IPS-NIHi7 (cell line): ENCODE measurements at regions not wholly inside any gene's neighbourhood (a gene's known extent, or its start where the extent isn't known, plus 50 kb on each side); places are given as distances from the start of the nearest gene placed in this dataset.

Source experiments
- DNase-seq: peaks from one replicate; pipeline ENCODE4 v3.0.0; 2012; ENCODE audit warnings: mixed read lengths; ENCODE audit errors: extremely low spot score

DNA sequence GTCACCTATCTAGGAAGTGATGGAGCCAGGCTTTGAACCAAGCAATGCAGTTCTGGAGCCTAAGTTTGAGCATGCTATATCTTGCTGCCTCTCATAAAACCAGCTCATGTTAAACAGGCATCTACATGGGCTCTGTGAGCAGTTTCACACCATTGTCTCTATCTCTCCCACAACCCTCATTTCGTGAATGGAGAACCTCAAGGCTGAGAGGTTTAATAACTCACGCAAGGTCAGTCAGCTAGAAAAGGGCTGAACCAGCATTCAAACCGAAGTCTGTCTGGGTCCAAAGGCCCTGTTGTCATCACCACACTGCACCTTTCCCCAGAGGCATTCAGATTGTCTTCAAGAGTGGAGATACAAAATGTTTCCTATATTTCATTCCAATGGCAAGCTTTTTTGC lies 369.2 kb downstream of the MID1IP1 start:
- no peak for DNase-seq

DNA sequence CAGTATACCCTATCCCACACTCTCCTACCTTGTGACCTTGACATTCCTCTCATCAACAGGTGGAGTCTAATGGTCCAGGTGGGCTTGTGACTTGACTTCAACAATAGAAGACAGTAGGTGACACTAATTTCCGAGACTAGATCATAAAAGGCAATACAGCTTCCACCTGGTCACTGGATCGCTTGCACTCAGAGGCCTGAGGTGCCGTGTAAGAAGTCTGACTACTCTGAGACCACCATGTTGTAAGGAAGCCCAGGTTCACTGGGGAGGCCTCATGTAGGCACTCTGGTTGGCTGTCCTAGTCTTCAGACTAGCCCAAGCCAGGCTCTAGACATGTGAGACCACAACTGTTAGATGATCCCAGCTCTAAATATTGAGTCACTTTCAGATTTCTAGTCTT lies 370.4 kb downstream of the MID1IP1 start:
- no peak for DNase-seq

DNA sequence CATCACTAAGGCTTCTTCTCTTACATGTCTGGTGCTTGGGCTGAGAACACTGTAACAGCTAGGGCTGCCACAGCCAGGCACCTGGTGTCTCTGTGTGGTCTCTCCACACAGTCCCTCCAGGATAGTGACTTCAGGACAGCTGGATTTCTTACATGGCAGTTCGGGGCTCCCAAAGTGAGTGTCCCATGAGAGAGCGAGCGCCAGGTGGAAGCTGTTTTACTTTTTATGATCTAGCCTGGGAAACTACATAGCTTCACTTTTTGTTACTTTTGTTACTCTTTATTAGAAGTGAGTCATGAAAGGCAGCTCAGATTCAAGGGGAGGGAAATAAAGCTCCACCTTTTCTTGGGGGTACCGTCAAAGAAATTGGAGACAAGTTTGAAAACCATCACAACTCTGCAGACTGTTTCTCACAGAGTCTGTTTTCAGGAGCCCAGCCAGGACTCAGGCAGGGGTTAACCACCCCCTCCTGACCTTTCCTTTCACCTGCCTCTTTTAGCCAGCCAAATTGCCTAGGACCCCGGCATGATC lies 373.0 kb downstream of the MID1IP1 start:
- DNase-seq, result no peak

DNA sequence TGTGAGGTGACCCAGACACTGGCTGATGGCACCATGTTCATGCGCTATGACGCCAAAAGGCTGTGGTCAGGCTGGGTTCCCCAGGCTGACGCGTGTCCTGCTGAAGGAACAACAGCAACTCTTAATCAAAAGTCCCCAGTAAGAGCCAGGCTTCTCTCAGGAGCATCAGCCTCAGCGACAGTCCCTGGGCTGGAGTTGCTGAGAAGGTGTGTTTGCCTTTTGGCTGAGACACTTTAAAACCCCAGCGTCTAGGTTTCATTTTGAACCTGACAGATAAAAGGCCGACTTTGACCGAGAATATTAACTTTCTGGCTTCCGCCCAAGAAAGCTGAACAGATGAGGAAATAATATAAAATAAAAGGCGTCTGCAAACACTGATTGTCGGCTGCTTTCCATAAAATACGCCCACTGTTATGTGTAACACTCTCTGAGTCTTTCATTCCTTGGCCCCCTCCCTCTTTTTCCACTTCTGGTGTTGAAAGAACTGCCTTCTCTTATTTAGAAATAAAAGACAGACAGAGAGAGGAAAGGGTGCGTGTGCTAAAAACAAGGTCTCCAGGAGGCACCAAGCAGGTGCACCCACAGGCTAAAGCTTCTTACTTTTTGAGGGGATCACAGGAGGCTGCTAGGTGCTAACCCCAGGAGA lies 373.6 kb downstream of the MID1IP1 start:
- DNase-seq, result no peak

DNA sequence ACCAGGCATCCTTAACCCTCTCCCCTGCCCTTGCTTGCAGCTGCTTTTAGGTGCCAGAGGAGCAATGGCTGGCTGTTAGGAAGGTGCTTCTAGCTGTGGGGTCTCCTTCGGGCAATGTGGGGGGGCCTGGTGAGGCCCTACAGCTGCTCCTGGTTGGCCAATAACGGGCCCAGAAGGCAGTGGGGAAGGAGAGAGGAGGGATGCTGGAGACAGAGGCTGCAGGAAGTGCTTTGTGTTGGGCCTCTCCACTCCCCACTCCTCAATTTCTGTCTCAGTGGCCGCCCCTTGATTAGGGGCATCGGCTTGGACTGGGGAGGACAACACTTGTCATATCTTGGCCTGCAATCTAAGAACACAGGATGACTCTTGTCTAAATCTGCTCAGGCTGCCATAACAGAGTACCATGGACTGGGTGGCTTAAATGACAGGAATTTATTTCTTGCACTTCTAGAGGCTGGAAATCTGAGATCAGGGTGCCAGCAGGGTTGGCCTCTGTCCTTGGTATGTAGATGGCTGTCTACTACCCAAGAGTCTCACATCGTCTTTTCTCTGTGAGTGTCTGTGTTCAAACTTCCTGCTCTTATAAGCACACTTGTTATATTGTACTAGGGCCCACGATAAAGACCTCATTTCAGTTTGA lies 374.3 kb downstream of the MID1IP1 start:
- no peak for DNase-seq

DNA sequence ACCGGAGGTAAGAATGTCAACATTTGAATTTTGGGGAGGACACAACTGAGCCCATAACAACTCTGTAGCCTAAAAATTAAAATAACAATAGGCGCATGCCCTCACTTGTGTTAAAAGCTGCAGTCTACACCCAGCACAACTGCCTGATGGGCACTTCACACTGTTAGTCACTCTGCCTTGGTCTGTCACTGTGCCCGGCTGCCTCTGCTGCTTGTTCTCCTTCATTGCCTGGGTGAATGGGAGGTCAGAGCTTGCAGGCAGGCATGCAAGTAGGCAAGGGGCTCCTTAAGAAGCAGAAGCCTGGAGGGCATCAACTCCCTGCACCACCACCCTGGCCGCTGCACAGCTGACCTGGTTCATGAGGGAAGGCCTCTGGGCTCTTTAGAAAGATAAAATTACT lies 374.8 kb downstream of the MID1IP1 start:
- no peak for DNase-seq

DNA sequence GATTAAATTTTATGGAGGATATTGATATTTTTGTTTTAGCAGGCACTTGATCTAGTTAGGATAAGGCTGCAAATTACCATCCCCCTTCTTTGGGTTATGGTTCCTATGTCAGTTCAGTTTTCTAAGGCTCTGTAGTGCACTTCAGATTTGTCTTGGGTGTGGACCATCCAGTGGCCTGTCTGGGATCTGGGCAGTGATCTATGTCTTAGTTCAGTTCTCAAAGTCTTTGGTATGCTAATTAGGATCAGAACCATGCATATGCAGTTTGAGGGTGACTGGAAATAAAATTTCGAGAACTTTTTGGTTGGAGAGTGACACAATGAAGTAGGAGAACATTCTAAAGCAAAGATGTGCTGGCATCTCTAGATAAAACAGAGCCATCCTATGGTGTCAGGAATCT lies 388.2 kb downstream of the MID1IP1 start:
- DNase-seq, result no peak

DNA sequence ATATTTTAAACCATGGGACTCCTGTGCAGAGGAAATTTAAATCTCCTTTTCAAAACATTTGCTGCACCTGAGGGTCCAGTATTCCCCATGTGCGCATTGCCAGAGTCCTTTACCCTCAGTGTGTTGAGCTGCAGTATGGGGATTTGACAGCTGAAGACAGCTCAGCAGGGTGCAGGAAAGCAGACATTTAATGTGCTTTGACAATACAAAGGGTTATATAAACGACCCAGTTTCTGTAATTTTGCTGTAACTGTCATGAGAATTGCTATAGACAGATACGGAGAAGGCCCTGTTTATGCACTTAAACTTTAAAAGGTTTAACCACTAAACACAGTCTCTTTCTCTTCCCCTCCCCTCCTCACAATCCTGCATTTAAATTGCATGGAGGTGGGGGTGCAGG lies 393.4 kb downstream of the MID1IP1 start:
- no peak for DNase-seq

DNA sequence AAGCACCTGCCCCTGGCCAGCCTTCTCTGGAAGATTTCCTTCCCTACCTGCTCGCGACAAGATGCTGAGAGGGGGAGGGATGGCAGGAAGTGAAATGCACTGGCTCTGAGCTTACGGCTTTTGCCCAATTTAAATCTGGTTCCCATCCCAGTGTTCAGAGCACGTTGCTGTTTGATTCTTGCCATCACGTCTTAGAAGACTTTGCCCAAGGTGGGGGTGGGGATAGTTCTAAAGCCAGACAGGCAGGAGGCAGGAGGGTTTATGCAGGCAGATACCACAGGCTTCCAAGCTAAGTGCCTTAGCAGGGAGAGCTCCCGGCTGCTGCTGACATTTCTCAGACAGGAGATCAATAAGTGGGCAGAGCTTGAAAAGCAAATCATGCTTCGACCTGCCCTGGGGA lies 393.9 kb downstream of the MID1IP1 start:
- peak; percentile 29 for DNase-seq

DNA sequence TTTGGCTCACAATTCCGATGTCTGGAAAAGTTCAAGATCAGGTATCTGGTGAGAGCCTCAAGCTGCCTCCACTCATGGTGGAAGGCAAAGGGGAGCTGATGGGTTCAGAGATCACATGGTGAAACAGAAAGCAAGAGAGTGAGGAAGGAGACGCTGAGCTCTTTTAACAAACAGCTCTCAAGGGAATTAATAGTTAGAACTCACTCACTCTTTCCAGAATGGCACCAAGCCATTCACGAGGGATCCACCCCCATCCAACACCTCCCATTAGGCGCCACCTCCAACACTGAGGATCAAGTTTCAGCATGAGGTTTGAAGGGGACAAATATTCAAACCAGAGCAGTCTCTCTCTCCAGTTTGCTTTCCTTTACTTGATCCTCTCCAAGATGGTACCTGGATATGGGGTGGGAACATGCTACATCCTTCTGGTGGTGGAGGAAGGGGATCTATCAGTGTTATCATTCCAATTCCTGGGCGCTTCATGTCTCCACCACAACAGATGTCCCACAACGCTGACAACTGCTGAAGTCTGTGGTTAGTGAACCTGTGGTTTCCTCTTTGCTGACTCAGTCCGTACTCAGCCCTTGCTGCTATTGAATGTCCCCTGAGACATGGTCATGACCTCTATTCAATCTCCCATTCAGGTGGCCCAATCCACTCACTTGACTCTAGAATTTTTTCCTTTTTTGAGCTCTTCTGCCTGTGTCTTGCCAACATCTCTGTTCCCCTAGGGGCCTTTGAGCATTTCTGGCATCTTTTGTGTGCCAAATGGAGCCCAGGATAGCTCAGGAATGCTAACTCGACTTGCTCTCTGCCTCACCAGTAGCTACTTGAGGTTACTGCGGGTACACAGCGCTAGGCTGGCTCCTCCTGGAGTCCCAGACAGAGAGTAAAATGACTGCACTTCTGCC lies 395.2 kb downstream of the MID1IP1 start:
- no peak for DNase-seq

DNA sequence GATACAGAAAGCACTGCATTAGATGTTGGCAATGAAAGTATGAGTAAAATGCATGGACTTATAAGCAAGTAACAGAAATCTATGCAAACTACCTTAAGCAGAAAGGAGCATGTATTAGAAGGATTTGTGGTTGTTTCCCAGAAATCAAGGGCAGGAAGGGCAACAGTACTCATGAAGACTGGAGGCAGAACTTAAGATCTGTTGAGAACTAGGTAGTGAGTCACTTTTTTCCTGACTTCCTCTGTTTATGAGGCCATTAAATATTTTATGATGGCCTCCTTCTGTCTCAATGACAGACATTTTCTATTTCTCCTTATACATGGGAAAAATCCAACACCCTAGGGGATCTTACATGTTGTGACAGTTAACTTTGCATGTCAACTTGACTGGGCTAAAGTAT lies 398.2 kb downstream of the MID1IP1 start:
- no peak for DNase-seq

DNA sequence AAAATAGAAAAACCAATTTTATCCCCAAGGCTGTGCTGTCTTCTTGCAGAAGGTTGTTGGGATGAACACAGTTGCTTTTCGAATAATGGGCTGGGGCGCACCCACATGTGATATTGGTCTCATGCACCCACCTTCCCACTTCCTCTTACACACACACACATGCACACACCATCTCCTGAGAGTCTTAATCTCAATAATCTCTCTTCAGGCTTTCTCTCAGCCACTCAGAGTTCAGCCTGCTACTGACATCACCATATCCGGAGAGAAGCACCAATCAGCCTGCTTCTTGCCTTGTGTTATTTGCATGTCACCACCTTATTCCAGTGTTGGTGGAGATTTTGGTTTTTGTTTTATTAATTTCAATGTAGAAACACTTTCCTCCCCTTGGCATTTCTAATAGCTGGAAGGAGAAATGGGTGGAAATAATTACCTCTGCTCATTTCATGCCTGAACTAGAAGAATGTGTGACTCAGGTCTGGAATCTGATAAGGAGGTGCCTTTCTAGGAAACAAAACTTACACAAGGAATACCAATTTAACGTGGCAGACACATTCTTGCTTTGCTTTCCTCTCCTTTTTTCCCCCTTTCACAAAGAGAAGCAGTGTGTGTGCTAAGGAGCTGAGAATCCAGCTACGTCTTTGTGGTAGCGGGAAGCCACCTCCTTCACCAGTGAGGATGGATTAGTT lies 400.2 kb downstream of the MID1IP1 start:
- DNase-seq, result no peak

DNA sequence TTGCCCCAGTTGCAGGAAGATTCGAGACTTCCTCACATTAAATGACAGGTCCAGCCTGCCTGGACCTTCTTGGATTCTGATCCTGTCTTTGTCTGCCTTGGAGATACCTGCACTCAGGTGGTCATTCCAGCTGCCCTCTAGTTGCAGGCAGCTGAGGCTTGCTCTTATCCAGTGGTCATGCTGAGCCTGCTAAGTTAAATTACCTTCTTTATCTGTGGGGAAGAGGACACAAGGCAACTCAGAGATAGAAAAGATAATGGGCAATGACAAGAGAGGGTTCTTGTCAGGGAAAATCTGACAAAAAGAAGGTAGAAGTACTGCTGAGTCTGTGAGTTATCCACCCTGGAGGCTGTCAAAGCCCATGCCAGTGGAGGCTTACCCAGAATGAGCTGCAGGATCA lies 401.4 kb downstream of the MID1IP1 start:
- DNase-seq, result no peak

DNA sequence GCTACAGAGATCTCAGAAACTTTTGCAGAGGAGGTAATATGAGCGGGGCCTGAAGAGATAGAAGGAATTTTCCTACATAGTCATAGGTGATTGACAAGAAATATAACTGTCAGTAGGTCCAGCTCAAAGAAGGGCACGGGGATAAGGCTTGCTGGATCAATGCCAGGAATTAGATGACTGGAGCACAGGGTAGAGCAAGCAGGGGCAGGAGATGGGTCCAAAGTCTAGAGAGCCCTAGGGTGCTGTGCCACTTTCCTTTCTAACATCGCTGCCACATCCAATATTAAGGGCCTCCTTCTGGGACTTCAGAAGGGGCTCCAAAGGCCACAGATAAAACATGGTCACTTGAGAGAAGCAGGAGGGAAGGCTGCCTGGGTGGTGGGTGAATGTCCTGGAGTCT lies 402.2 kb downstream of the MID1IP1 start:
- DNase-seq, result no peak

DNA sequence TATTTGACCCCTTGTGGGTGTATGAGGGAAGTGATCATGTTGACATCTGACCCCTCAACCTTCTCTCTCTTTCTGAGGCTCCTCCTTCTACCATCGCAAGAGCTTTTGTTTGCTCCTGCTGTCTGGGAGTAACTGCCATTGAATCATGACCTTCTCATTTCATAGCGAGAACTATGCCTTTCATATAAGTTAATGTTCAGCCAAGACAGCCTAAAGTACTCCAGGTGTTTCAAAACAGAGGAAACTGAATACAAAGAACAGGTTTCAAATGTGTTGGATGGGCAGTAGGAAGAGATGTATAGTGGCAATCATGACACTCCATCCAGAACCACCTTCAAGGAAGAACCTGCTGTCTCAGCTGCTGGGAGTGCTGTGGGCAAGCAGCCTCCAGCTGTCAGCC lies 403.1 kb downstream of the MID1IP1 start:
- DNase-seq, result no peak

DNA sequence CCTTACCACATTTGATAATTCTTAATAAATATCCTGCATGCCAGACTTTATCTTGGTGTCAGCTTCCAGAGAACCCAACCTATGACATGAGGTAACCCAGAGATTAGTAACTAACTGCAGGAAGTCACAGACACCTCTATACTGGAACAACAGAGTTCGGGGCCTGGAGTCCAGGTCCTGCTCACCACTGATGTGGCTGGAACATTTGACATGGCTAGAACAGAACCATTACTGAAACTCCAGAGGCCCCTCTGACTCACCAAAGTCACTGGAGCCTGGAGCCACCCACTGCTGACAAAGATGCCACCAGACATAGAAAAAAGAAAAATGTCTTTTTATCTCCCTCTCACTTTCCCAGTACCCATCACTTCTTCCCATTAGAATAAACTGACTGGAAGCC lies 403.7 kb downstream of the MID1IP1 start:
- no peak for DNase-seq

DNA sequence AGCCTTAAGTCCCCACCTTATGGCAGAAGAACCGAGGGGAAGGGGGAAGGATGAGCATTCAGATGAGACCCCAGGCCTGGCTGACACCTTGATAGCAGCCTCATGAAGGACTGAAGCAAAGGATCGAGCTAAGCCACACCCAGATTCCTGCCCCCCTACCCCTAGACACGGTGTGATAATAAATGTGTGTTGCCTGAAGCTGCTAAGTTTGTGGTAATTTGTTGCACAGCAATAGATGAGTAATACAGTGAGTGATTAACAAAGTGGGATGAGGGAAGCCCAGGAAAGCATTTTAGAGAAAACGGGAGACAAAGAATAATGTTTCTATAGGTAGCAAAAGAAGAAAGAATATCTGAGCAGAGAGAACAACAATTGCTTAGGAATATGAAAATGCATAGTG lies 404.2 kb downstream of the MID1IP1 start:
- no peak for DNase-seq

DNA sequence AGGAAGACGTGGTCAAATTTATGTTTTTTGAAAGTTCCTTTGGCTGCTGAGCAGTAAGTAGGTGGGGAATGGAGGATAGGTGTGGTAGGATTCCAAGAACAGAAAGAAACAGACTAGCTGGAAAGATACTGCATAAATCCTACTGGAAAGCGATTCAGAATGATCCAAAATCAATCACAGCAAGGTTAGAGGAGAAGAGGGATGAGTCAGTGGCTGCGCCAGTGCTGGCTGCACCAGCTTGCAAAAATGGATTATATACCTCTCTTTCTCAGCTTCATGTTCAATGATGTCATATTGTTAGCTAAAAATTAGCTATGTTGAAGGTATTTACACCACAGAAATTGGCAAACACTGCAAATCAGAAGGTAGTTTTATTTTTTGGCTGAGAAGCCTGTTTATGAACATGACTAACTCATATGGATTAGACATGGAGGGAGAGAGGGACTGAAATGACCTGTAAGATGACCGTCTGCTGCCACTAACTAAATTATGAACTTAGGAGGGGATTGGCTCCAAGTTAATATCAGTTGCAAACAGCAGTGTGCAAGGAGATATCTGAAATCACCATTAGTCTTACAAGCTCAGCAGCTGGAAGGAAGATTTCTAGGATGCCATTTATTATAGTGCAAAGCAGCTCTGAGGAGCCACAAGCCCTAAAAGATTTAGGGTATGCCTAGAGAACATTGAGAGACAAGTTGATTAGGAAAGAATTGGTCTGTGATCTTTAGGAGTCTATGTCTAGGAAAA lies 405.3 kb downstream of the MID1IP1 start:
- DNase-seq, result no peak

DNA sequence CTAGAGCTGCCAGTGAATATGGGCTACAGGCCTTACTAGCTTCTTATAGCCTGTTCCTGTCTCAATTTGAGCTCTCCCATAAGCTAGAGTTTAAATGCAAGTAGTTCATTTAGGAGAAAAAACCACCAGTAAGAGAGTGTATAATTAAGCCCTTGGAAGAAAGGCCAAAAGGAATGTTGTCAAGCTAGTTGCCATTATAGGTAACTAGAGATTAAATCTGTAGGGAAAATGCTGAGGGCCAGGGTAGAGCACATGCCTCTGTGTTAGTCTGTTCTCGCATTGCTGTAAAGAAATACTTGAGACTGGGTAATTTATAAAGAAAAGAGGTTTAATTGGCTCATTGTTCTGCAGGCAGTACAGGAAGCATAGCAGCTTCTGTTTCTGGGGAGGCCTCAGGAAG lies 410.2 kb downstream of the MID1IP1 start:
- DNase-seq, result no peak

DNA sequence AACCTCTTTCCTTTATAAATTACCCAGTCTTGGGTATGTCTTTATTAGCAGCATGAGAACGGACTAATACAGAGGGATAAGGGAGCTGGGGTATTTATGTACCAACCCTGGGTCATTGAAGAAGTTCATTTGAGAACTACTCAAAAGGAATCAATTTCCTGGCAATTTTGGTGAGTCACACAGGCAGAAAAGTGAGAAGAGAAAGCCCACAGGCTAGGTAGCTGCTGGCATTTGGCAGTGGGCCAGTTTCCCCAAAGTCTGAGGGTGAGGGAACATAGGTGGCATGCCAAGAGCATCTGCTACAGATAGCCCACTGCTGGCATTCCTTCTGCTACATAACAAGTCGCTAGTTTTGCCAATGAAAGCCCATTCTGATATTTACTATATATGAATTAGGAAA lies 411.2 kb downstream of the MID1IP1 start:
- no peak for DNase-seq

DNA sequence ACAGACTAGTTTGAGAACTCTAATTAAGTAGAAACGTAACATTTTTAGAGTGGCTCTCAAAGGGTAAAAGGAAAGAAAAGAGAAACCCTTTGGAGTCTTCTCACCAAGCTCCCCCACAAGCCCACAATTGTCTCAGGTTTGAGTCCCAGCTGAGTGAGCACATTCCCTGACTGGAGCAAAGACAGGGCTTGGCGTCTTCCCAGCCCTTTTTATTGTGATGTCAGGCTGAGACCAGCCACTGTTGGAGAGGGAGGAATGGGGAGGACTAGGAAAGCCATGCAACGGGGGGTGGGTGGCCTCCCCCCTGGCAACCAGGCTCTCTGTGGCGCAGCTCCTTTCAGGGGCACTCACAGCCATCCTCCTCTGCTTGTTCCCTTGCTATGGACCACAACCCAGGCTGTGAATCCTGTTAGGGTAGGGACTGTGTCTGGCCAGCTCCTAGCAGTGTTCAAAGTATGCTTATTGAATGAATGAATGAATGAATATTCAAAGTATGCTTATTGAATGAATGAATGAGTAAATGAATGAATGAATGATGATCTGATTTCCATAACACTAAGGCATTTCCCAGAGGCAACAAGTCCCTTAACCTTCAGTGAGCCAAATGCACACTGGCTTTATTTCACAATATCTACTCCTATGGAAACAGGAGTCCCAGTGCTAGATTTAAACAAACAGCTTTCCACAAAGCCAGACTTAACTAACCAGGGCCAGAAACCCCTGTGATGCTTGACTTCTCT lies 413.3 kb downstream of the MID1IP1 start:
- DNase-seq, result no peak
